Body of pancreas (tissue), 4 donors: ENCODE measurements at regions not wholly inside any gene's neighbourhood (a gene's known extent, or its start where the extent isn't known, plus 50 kb on each side); places are given as distances from the start of the nearest gene placed in this dataset.

Experiments used
- POLR2A ChIP-seq, 3 donors: fragments of 450-650 bp; IDR thresholded peaks; one replicate each; pipeline ENCODE4 v1.6.1; 2016; ENCODE audit warnings: antibody characterized with exemption in 3 of 3, mild to moderate bottlenecking in 2 of 3
- TF ChIP-seq, protein P1 (sequence below), 7 experiments: fragments of 450-650 bp in 4 of 7; fragments of 200-600 bp in 3 of 7; sonication (generic) in 3 of 7; IDR thresholded peaks; one replicate each; pipeline ENCODE4 v1.5.1; 2016 to 2019; ENCODE audit warnings: antibody characterized with exemption in 7 of 7

DNA sequence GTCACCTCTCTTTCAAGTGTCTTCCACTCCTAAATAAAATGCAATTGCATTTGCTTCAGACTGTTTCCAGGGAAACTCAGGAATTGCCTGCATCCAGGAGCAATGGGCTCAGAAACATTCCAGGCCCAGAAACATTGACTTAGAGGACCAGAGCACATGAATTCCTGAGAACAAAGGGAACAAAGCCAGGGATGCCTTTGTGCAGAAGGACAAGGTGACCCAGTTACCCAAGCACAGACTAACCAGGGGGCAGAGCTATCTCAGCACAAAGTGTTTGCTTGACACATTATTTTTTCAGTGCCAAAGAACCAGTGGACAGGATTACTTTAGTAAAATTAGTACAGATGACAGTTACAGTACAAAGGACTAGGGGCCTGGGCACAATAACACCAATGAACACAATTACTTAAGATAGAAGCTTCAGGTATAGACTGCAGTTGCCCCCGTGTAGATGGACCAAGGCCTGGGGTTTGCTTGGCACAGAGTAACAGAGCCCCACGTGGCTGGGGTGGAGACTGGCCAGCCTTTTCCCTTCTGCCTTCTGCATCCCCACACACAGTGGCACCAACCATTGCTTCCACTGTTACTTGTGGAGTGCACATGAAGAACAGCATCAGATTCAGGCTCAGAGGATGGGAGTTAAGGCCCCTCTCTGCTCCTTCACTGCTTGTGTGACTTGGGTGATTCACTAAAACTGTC is 500.8 kb downstream of the INSC start:
- TF ChIP-seq, protein P1, sequence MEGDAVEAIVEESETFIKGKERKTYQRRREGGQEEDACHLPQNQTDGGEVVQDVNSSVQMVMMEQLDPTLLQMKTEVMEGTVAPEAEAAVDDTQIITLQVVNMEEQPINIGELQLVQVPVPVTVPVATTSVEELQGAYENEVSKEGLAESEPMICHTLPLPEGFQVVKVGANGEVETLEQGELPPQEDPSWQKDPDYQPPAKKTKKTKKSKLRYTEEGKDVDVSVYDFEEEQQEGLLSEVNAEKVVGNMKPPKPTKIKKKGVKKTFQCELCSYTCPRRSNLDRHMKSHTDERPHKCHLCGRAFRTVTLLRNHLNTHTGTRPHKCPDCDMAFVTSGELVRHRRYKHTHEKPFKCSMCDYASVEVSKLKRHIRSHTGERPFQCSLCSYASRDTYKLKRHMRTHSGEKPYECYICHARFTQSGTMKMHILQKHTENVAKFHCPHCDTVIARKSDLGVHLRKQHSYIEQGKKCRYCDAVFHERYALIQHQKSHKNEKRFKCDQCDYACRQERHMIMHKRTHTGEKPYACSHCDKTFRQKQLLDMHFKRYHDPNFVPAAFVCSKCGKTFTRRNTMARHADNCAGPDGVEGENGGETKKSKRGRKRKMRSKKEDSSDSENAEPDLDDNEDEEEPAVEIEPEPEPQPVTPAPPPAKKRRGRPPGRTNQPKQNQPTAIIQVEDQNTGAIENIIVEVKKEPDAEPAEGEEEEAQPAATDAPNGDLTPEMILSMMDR (IDR thresholded peaks at IDR 0.05): no peak
- TF ChIP-seq POLR2A (IDR thresholded peaks at IDR 0.05): no peak
